ENCODE measurements at regions not wholly inside any gene's neighbourhood (a gene's known extent, or its start where the extent isn't known, plus 50 kb on each side); places are given as distances from the start of the nearest gene placed in this dataset.

DNA sequence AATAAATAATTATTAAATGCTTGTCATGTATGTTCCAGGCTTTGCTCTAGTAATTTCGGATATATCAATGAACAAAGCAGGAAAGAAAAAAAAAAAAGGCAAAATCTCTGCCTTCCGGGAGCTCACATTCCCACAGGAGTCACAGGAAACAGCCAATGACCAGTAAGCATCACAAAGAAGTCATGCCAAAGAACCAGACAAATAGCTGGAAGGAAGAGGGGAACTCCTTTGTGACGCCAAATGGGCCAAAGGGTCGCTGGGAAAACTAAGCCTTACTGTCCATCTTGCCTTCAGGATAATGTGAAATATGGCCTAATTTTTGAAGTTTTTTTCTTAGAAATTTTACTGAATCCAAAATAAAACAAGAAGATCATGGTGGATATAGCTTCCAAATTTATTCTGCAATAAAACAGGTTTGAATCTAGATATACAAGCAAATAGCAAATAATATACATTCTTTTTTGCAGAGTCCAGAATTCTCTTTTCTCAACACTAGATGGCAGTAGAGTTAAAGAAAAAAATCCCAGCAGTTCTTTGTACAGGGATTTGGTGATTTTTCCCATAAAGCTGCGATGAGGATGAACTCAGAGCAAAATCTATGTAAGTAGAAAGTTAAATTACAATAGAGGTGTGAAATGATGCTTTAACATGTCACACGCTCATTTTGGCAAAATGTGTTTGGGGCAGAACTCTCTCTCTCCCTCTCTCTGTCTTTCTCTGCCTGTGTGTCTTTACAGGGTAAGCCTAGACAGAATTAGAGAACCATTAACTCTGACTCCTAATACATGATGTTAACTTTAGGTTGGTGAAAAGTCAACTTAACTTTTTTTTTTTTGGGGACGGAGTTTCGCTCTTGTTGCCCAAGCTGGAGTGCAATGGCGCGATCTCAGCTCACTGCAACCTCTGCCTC, 60.0 kb upstream of the TUT7 start:
- TF ChIP-seq, protein P1, sequence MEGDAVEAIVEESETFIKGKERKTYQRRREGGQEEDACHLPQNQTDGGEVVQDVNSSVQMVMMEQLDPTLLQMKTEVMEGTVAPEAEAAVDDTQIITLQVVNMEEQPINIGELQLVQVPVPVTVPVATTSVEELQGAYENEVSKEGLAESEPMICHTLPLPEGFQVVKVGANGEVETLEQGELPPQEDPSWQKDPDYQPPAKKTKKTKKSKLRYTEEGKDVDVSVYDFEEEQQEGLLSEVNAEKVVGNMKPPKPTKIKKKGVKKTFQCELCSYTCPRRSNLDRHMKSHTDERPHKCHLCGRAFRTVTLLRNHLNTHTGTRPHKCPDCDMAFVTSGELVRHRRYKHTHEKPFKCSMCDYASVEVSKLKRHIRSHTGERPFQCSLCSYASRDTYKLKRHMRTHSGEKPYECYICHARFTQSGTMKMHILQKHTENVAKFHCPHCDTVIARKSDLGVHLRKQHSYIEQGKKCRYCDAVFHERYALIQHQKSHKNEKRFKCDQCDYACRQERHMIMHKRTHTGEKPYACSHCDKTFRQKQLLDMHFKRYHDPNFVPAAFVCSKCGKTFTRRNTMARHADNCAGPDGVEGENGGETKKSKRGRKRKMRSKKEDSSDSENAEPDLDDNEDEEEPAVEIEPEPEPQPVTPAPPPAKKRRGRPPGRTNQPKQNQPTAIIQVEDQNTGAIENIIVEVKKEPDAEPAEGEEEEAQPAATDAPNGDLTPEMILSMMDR (conservative IDR thresholded peaks at IDR 0.05) = peak; percentile 81
- no peak for TF ChIP-seq EZH2 (IDR thresholded peaks at IDR 0.05; ENCODE audit: low read depth)

Measured in PC-9 (cell line).